ENCODE measurements at regions not wholly inside any gene's neighbourhood (a gene's known extent, or its start where the extent isn't known, plus 50 kb on each side); places are given as distances from the start of the nearest gene placed in this dataset.

DNA sequence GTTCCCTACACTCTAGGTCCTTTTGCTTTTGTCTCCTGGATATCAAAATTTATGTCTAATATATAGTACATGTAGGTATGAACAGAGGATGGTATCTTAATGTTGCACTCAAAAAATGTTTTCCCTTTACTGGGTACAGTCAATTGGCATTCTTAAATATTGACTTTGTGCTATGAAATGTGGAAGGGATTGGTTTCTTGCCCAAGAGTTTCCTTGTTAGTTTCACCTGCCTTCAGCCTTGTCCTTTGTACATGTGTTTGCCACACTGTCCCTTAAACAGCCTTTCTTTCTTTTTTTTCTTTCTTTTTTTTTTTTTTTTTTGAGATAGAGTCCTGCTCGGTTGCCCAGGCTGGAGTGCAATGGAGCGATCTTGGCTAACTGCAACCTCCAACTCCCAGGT is 287.1 kb downstream of the SQOR start:
- TF ChIP-seq RELA (CRISPR knock-in tag; IDR thresholded peaks at IDR 0.05; ENCODE audit: borderline replicate concordance) (no peak), NFE2L1 (CRISPR knock-in tag; IDR thresholded peaks at IDR 0.05) (no peak), CBFB (CRISPR knock-in tag; IDR thresholded peaks at IDR 0.05; ENCODE audit: low read depth) (no peak), GABPB1 (CRISPR knock-in tag; IDR thresholded peaks at IDR 0.05) (no peak)
- TF ChIP-seq, protein P1, sequence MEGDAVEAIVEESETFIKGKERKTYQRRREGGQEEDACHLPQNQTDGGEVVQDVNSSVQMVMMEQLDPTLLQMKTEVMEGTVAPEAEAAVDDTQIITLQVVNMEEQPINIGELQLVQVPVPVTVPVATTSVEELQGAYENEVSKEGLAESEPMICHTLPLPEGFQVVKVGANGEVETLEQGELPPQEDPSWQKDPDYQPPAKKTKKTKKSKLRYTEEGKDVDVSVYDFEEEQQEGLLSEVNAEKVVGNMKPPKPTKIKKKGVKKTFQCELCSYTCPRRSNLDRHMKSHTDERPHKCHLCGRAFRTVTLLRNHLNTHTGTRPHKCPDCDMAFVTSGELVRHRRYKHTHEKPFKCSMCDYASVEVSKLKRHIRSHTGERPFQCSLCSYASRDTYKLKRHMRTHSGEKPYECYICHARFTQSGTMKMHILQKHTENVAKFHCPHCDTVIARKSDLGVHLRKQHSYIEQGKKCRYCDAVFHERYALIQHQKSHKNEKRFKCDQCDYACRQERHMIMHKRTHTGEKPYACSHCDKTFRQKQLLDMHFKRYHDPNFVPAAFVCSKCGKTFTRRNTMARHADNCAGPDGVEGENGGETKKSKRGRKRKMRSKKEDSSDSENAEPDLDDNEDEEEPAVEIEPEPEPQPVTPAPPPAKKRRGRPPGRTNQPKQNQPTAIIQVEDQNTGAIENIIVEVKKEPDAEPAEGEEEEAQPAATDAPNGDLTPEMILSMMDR (IDR thresholded peaks at IDR 0.05) = no peak
- TF ChIP-seq, protein P2, sequence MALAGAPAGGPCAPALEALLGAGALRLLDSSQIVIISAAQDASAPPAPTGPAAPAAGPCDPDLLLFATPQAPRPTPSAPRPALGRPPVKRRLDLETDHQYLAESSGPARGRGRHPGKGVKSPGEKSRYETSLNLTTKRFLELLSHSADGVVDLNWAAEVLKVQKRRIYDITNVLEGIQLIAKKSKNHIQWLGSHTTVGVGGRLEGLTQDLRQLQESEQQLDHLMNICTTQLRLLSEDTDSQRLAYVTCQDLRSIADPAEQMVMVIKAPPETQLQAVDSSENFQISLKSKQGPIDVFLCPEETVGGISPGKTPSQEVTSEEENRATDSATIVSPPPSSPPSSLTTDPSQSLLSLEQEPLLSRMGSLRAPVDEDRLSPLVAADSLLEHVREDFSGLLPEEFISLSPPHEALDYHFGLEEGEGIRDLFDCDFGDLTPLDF (CRISPR knock-in tag; IDR thresholded peaks at IDR 0.05) = no peak

All from WTC11 (cell line).